ENCODE measurements at regions not wholly inside any gene's neighbourhood (a gene's known extent, or its start where the extent isn't known, plus 50 kb on each side); places are given as distances from the start of the nearest gene placed in this dataset.

GRCh38 chr12:77648716-77649115, 182.0 kb upstream of the NAV3 start (continued):
- no peak for TF ChIP-seq ZNF511 (CRISPR knock-in tag; IDR thresholded peaks at IDR 0.05)
- no peak for TF ChIP-seq DDX20 (tag; IDR thresholded peaks at IDR 0.05; ENCODE audit: low read depth)

DNA sequence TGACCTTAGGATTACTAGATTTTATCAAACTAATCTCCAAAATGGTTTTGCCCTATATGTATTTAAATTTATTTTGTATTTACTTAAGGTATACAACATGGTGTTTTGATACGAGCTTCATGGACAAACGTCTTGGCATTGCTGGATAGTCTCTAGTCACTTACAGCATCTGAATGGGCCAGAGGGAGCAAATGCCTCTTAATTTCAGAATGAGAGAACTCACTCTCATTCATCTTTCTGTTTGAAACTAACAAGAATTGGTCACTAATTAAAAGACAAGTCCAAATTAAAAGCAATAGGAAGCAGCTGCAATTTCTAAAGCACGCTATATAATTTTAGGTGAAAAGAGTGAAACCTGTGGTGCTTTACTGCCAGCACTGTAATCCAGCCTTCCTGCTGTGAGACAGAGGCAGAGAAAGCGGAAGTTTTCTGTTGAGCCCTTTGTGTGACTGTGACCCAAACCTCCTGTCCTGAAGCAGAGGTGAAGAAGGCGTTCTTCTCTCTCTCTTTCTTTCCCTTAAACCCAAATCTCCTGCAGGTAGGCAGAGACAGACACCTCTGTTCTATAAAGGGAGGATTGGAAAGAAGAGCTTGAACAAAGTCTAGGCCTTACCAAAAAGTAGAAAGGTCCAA, 184.6 kb upstream of the NAV3 start:
- Histone ChIP-seq H3K9me1 (ENCODE audit: control insufficient read depth, insufficient read depth, low read length) (no peaks in the 10 kb centered on the region), H3K36me3 (ENCODE audit: control insufficient read depth, insufficient read depth, low read length) (no peaks in the 10 kb centered on the region), H3K4me1 (replicated peaks in 1 of 2; ENCODE audit: control insufficient read depth in 2 of 2, insufficient read depth in 2 of 2, low read length in 2 of 2) (no peaks in the 10 kb centered on the region), H3K27me3 (ENCODE audit: control insufficient read depth in 2 of 2, insufficient read depth in 2 of 2, low read length in 2 of 2) (no peaks in the 10 kb centered on the region), H3K4me3 (no peak overlapping the region), H4K20me1 (replicated peaks; ENCODE audit: control insufficient read depth, insufficient read depth, low read length) (no peaks in the 10 kb centered on the region), H3K9ac (ENCODE audit: insufficient read depth in 1 of 2, low read depth in 2 of 2, low read length in 2 of 2) (no peak overlapping the region), H2AFZ (ENCODE audit: low read depth, low read length) (no peak overlapping the region), H3K27ac (ENCODE audit: extremely low read depth, low read depth, low read length) (no peak overlapping the region), H3K4me2 (ENCODE audit: insufficient read depth, low read length) (no peak overlapping the region), H3K9me3 (replicated peaks; ENCODE audit: control insufficient read depth, insufficient read depth, low read depth, low read length) (no peaks in the 10 kb centered on the region), H3K79me2 (ENCODE audit: control insufficient read depth, insufficient read depth, low read length) (no peaks in the 10 kb centered on the region)
- DNase-seq (ENCODE audit: extremely low read depth in 1 of 4, low spot score in 3 of 4) (no peak), FAIRE-seq (no peak), ATAC-seq (no peak)
- POLR2A ChIA-PET, result no interaction called here
- intact Hi-C loops (cut with micrococcal nuclease) (no loop called here), in situ Hi-C loops (cut with MboI) (no loop called here)
- 2% methylated on average over 4 of the region's 5 CpGs for WGBS (ENCODE audit: insufficient coverage, low coverage, missing lambda C conversion rate)
- no TSS peak for BruUV-seq (replicated peaks)
- no peak for TF ChIP-seq XRCC4 (IDR thresholded peaks at IDR 0.05; ENCODE audit: extremely low read depth, insufficient read depth, insufficient read length)
- TF ChIP-seq HNRNPUL1 (IDR thresholded peaks at IDR 0.05; ENCODE audit: low read length), result no peak
- TF ChIP-seq PTRF (tag; IDR thresholded peaks at IDR 0.05), result no peak
- TF ChIP-seq RAD51 (IDR thresholded peaks at IDR 0.05; ENCODE audit: borderline replicate concordance, low read depth), result no peak
- TF ChIP-seq, protein P1, sequence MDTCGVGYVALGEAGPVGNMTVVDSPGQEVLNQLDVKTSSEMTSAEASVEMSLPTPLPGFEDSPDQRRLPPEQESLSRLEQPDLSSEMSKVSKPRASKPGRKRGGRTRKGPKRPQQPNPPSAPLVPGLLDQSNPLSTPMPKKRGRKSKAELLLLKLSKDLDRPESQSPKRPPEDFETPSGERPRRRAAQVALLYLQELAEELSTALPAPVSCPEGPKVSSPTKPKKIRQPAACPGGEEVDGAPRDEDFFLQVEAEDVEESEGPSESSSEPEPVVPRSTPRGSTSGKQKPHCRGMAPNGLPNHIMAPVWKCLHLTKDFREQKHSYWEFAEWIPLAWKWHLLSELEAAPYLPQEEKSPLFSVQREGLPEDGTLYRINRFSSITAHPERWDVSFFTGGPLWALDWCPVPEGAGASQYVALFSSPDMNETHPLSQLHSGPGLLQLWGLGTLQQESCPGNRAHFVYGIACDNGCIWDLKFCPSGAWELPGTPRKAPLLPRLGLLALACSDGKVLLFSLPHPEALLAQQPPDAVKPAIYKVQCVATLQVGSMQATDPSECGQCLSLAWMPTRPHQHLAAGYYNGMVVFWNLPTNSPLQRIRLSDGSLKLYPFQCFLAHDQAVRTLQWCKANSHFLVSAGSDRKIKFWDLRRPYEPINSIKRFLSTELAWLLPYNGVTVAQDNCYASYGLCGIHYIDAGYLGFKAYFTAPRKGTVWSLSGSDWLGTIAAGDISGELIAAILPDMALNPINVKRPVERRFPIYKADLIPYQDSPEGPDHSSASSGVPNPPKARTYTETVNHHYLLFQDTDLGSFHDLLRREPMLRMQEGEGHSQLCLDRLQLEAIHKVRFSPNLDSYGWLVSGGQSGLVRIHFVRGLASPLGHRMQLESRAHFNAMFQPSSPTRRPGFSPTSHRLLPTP (IDR thresholded peaks at IDR 0.05; ENCODE audit: borderline replicate concordance, extremely low read depth, insufficient read length), result no peak
- TF ChIP-seq GATAD2A (IDR thresholded peaks at IDR 0.05), result no peak
- TF ChIP-seq NFE2 (IDR thresholded peaks at IDR 0.05; ENCODE audit: low read depth), result no peak
- TF ChIP-seq SRSF3 (IDR thresholded peaks at IDR 0.05; ENCODE audit: insufficient read depth, low read length), result no peak
- no peak for TF ChIP-seq SRSF7 (optimal IDR thresholded peaks at IDR 0.05; ENCODE audit: low read depth, low read length)
- no peak for TF ChIP-seq ZNF133 (CRISPR knock-in tag; IDR thresholded peaks at IDR 0.05)
- no peak for TF ChIP-seq ZNF76 (CRISPR knock-in tag; IDR thresholded peaks at IDR 0.05; ENCODE audit: borderline replicate concordance)
- no peak for TF ChIP-seq MIER1 (IDR thresholded peaks at IDR 0.05; ENCODE audit: low read depth)
- TF ChIP-seq ZNF239 (CRISPR knock-in tag; IDR thresholded peaks at IDR 0.05), result no peak
- TF ChIP-seq DMBX1 (CRISPR knock-in tag; IDR thresholded peaks at IDR 0.05; ENCODE audit: borderline replicate concordance), result no peak
- no peak for TF ChIP-seq TRIM24 (IDR thresholded peaks at IDR 0.05)
- TF ChIP-seq, protein P2, sequence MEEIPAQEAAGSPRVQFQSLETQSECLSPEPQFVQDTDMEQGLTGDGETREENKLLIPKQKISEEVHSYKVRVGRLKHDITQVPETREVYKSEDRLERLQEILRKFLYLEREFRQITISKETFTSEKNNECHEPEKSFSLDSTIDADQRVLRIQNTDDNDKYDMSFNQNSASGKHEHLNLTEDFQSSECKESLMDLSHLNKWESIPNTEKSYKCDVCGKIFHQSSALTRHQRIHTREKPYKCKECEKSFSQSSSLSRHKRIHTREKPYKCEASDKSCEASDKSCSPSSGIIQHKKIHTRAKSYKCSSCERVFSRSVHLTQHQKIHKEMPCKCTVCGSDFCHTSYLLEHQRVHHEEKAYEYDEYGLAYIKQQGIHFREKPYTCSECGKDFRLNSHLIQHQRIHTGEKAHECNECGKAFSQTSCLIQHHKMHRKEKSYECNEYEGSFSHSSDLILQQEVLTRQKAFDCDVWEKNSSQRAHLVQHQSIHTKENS (CRISPR knock-in tag; IDR thresholded peaks at IDR 0.05), result no peak
- CTCF ChIA-PET (ENCODE audit: low intra/inter-chr PET ratio), result no interaction called here
